HepG2 (cell line): ENCODE measurements at regions not wholly inside any gene's neighbourhood (a gene's known extent, or its start where the extent isn't known, plus 50 kb on each side); places are given as distances from the start of the nearest gene placed in this dataset.

Experiments
- ATAC-seq: fragments of 200-7000 bp; cut with Tn5 transposase; 3 replicates; pipeline ENCODE4 v1.9.1; 2020; ENCODE audit warnings: mild to moderate bottlenecking, moderate library complexity
- BruUV-seq: library from RNA; stranded (reverse); fragments of 400-500 nt; replicated peaks from 2 replicates; lab custom pipeline; 2021; lab: Mats Ljungman, UMichigan
- CTCF ChIA-PET: fragments of 300-600 bp; formaldehyde crosslinking; extraction: SDS; loops from one replicate; lab custom pipeline; 2021; ENCODE audit warnings: low total read pairs, inconsistent platforms, low intra/inter-chr PET ratio; lab: Yijun Ruan, JAX
- POLR2A ChIA-PET: fragments of 350-600 bp; sonication (Branson Sonifier 250); formaldehyde crosslinking; loops from one replicate; lab custom pipeline; 2020; ENCODE audit warnings: antibody characterized with exemption, inconsistent platforms; lab: Yijun Ruan, JAX
- DNase-seq: peaks from one replicate; pipeline ENCODE4 v3.0.0-alpha.2; 2015; ENCODE audit warnings: low spot score
- FAIRE-seq: peaks from 3 replicates; lab custom pipeline; 2011; peaks lifted over from hg19 to GRCh38; lab: Jason Lieb, UNC
- H2AFZ ChIP-seq: one replicate; pipeline ENCODE4 v1.6.1; 2011; ENCODE audit warnings: low read length, inconsistent platforms
- H3K27ac ChIP-seq: fragments of 300-600 bp; 3 replicates; pipeline ENCODE4 v1.8.0; 2011; ENCODE audit warnings: mixed run types, mild to moderate bottlenecking, mixed read lengths, low read length, inconsistent platforms; ENCODE audit not compliant: insufficient read depth; ENCODE audit errors: extremely low read length
- H3K27me3 ChIP-seq, 2 experiments: fragments of 200-600 bp in 1 of 2; 2 replicates in 1 of 2; 3 replicates in 1 of 2; pipeline versions ENCODE4 v1.6.0 to v1.8.0; 2011; ENCODE audit warnings: low read length in 2 of 2, mild to moderate bottlenecking in 2 of 2, moderate library complexity in 2 of 2, inconsistent platforms in 1 of 2; ENCODE audit not compliant: insufficient read depth in 2 of 2, control insufficient read depth in 1 of 2
- H3K36me3 ChIP-seq, 2 experiments: fragments of 200-600 bp in 1 of 2; replicated peaks in 1 of 2; 2 replicates in 1 of 2; 3 replicates in 1 of 2; pipeline versions ENCODE4 v1.5.1 to v1.8.0; 2011; ENCODE audit warnings: low read length in 2 of 2, inconsistent platforms in 1 of 2; ENCODE audit not compliant: insufficient read depth in 2 of 2, control insufficient read depth in 1 of 2
- H3K4me1 ChIP-seq: 2 replicates; pipeline ENCODE4 v1.5.1; 2012; ENCODE audit warnings: low read length, inconsistent platforms; ENCODE audit not compliant: insufficient read depth
- H3K4me2 ChIP-seq: 2 replicates; pipeline ENCODE4 v1.6.0; 2011; ENCODE audit warnings: low read depth, low read length, inconsistent platforms
- H3K4me3 ChIP-seq, 3 experiments: fragments of 200-600 bp in 1 of 3; sonication (generic), shearing (Covaris generic) in 1 of 3; replicated peaks in 1 of 3; 2 replicates each; pipeline ENCODE4 v1.5.1; 2011 to 2016; ENCODE audit warnings: low read length in 3 of 3, inconsistent platforms in 2 of 3, low read depth in 2 of 3, mild to moderate bottlenecking in 2 of 3, control low read depth in 1 of 3, mixed read lengths in 1 of 3; ENCODE audit not compliant: insufficient read depth in 1 of 3
- H3K79me2 ChIP-seq: one replicate; pipeline ENCODE4 v1.6.1; 2011; ENCODE audit warnings: low read length, inconsistent platforms; ENCODE audit not compliant: insufficient read depth
- H3K9ac ChIP-seq: 2 replicates; pipeline ENCODE4 v1.6.0; 2011; ENCODE audit warnings: mild to moderate bottlenecking, low read depth, low read length, inconsistent platforms; ENCODE audit not compliant: insufficient read depth
- H3K9me3 ChIP-seq: 2 replicates; pipeline ENCODE4 v1.5.1; 2012; ENCODE audit warnings: mild to moderate bottlenecking, low read length
- H4K20me1 ChIP-seq: 2 replicates; pipeline ENCODE4 v1.6.0; 2011; ENCODE audit warnings: inconsistent platforms, mild to moderate bottlenecking, low read length, moderate library complexity; ENCODE audit not compliant: insufficient read depth
- AHDC1 ChIP-seq: sonication (generic); formaldehyde crosslinking; IDR thresholded peaks from 2 replicates; pipeline ENCODE4 v1.5.1; 2020; ENCODE audit warnings: mild to moderate bottlenecking, missing genetic modification reagents, borderline replicate concordance
- GATAD1 ChIP-seq: IDR thresholded peaks from 2 replicates; pipeline ENCODE4 v1.6.1; 2016; ENCODE audit warnings: missing genetic modification reagents, missing compliant biosample characterization
- ZBED4 ChIP-seq: sonication (generic); formaldehyde crosslinking; IDR thresholded peaks from 2 replicates; pipeline ENCODE4 v1.4.0; 2020; ENCODE audit warnings: missing genetic modification reagents, borderline replicate concordance
- WGBS: methylation state at CpG from one replicate; pipeline ENCODE4 v1.1.6; 2017; ENCODE audit warnings: low lambda C conversion rate; 5-methylcytosine and 5-hydroxymethylcytosine counted together
- in situ Hi-C: cut with HindIII; loops from 2 replicates; pipeline ENCODE4 v1.10.0; 2017; ENCODE audit warnings: low pct_unique_long_range_greater_than_20kb; ENCODE audit not compliant: extremely low pct_ligation_motif_present
- intact Hi-C: fragments of 100-400 bp; cut with micrococcal nuclease; formaldehyde crosslinking; loops from one replicate; pipeline ENCODE4 v1.10.0; 2022; ENCODE audit not compliant: unreplicated experiment
- TF ChIP-seq, protein P1 (sequence below): sonication (generic); formaldehyde crosslinking; IDR thresholded peaks from 2 replicates; pipeline ENCODE4 v1.4.0; 2020; ENCODE audit warnings: mild to moderate bottlenecking, missing genetic modification reagents

DNA sequence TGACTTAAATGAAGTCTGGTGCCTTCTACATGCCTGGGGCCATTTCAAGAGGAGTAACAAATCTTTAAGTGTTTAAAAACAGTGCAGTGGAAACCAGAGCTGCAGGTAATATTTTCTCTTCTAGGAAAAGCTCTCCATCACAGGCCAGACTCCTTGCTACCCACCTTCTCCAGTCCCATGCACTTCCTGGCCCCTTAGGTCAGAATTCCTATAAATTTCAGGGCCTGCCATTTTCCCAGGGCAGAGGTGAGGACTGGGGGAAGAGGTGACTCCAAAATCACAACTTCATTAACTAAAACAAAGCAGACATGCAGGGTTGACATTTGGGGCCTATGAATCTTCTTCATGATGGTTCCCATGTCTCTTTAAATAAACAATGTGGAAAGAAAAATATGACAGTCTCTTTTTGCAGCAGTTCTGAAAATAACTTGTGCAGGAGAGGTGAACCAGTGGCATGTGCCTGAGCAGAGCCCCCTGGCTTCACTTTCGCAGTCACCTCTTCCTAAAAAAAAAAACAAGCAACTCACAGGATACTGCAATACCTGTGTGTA, 63.7 kb upstream of the TANC1 start:
- no peaks in the 10 kb centered on the region for H3K9me3 ChIP-seq
- H3K79me2 ChIP-seq: no peaks in the 10 kb centered on the region
- H3K9ac ChIP-seq: no peak overlapping the region
- 26% methylated on average over 1 of the region's 1 CpG for WGBS
- H2AFZ ChIP-seq: no peak overlapping the region
- CTCF ChIA-PET: no interaction called here
- ATAC-seq (no peak), DNase-seq (no peak), FAIRE-seq (no peak)
- H3K4me3 ChIP-seq: no peak overlapping the region
- H3K4me1 ChIP-seq: no peaks in the 10 kb centered on the region
- intact Hi-C loops (loop anchor here (5.0 kb wide), 2 partner anchors 63 to 1063 kb away; partner anchors contain the start of gene TANC1), in situ Hi-C loops (loop anchor here (5.0 kb wide), 1 partner anchor 218 kb away; no protein-coding TSS in a partner anchor)
- H3K27ac ChIP-seq: no peak overlapping the region
- no peaks in the 10 kb centered on the region for H3K27me3 ChIP-seq
- POLR2A ChIA-PET: no interaction called here
- no peaks in the 10 kb centered on the region for H4K20me1 ChIP-seq
- no peak overlapping the region for H3K4me2 ChIP-seq
- H3K36me3 ChIP-seq: no peaks in the 10 kb centered on the region
- BruUV-seq: no TSS peak
- no peak for TF ChIP-seq ZBED4
- TF ChIP-seq AHDC1 (CRISPR knock-in tag): no peak
- TF ChIP-seq GATAD1 (CRISPR knock-in tag): no peak
- TF ChIP-seq, protein P1, sequence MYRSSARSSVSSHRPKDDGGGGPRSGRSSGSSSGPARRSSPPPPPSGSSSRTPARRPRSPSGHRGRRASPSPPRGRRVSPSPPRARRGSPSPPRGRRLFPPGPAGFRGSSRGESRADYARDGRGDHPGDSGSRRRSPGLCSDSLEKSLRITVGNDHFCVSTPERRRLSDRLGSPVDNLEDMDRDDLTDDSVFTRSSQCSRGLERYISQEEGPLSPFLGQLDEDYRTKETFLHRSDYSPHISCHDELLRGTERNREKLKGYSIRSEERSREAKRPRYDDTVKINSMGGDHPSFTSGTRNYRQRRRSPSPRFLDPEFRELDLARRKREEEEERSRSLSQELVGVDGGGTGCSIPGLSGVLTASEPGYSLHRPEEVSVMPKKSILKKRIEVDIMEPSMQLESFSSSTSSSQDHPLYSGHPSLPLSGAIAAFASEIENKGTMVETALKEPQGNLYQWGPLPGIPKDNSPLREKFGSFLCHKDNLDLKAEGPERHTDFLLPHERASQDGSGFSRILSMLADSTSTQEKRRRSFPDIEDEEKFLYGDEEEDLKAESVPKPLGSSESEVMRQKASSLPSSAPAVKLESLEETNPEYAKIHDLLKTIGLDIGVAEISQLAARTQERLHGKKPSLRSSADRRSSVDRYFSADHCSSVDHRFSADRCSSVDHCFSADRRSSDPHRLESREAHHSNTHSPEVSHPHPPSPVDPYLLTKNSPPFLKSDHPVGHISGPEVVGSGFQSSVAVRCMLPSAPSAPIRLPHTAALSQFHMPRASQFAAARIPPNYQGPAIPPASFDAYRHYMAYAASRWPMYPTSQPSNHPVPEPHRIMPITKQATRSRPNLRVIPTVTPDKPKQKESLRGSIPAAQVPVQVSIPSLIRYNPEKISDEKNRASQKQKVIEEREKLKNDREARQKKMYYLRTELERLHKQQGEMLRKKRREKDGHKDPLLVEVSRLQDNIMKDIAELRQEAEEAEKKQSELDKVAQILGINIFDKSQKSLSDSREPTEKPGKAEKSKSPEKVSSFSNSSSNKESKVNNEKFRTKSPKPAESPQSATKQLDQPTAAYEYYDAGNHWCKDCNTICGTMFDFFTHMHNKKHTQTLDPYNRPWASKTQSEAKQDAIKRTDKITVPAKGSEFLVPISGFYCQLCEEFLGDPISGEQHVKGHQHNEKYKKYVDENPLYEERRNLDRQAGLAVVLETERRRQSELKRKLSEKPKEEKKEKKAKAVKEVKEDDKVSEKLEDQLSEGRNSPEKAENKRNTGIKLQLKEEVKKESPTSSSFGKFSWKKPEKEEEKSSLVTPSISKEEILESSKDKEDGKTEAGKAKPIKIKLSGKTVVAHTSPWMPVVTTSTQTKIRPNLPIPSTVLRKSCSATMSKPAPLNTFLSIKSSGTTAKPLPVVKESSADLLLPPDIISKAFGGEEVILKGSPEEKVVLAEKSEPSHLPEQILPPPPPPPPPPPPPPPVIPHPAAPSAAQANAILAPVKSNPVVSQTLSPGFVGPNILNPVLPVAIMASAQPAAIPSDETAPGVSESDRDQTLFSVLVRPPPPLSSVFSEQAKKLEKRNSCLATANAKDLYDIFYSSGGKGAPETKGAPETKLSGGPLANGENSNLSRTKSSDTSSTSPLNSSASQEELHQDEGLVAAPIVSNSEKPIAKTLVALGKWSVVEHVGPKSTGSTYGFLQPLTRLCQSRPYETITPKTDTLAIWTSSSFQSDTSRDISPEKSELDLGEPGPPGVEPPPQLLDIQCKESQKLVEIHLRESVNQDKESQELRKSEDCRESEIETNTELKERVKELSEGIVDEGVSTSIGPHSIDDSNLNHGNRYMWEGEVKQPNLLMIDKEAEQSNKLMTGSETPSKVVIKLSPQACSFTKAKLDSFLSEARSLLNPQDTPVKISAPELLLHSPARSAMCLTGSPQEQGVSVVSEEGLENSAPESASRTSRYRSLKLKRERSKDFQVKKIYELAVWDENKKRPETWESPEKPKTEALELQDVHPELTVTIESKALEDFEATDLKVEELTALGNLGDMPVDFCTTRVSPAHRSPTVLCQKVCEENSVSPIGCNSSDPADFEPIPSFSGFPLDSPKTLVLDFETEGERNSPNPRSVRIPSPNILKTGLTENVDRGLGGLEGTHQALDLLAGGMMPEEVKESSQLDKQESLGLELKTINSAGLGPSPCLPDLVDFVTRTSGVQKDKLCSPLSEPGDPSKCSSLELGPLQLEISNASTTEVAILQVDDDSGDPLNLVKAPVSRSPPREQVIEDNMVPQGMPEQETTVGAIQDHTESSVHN: no peak
